WTC11 (cell line): ENCODE measurements at regions not wholly inside any gene's neighbourhood (a gene's known extent, or its start where the extent isn't known, plus 50 kb on each side); places are given as distances from the start of the nearest gene placed in this dataset.

Experiments
- ATAC-seq: fragments of 200-7000 bp; cut with Tn5 transposase; 2 replicates; pipeline ENCODE4 v1.10.0; 2021; ENCODE audit warnings: mild to moderate bottlenecking, moderate library complexity
- CTCF ChIA-PET: fragments of 300-600 bp; sonication (Branson Sonifier 250); formaldehyde crosslinking; loops from one replicate; lab custom pipeline; 2021; ENCODE audit warnings: antibody characterized with exemption; lab: Charles Lee
- POLR2A ChIA-PET: fragments of 350-600 bp; sonication (Branson Sonifier 250); formaldehyde crosslinking; loops from one replicate; lab custom pipeline; 2021; ENCODE audit warnings: antibody characterized with exemption; lab: Charles Lee
- DNase-seq: peaks from one replicate; pipeline ENCODE4 v3.0.0; 2021; ENCODE audit warnings: low spot score
- H3K27ac Mint-ChIP-seq: 2 replicates; pipeline ENCODE4 v1.8.0; 2021; ENCODE audit warnings: mixed read lengths
- H3K27me3 Mint-ChIP-seq: 2 replicates; pipeline ENCODE4 v1.8.0; 2021; ENCODE audit warnings: low read depth, mild to moderate bottlenecking, moderate library complexity, mixed read lengths
- H3K36me3 Mint-ChIP-seq: 2 replicates; pipeline ENCODE4 v1.8.0; 2021; ENCODE audit warnings: mixed read lengths
- H3K4me1 Mint-ChIP-seq: 2 replicates; pipeline ENCODE4 v1.8.0; 2022; ENCODE audit warnings: mixed read lengths
- H3K4me3 Mint-ChIP-seq: 2 replicates; pipeline ENCODE4 v1.8.0; 2021; ENCODE audit warnings: mild to moderate bottlenecking, moderate library complexity, mixed read lengths
- H3K9me3 Mint-ChIP-seq: 2 replicates; pipeline ENCODE4 v1.8.0; 2021; ENCODE audit warnings: mixed read lengths
- CREM ChIP-seq: sonication (generic); formaldehyde crosslinking; IDR thresholded peaks from 2 replicates; pipeline ENCODE4 v1.8.1; 2022; ENCODE audit warnings: mild to moderate bottlenecking, missing genetic modification reagents, moderate library complexity
- E2F1 ChIP-seq: sonication (generic); formaldehyde crosslinking; IDR thresholded peaks from 2 replicates; pipeline ENCODE4 v1.8.0; 2022; ENCODE audit warnings: mild to moderate bottlenecking, missing genetic modification reagents
- E2F4 ChIP-seq: sonication (generic); formaldehyde crosslinking; IDR thresholded peaks from 2 replicates; pipeline ENCODE4 v1.8.1; 2022; ENCODE audit warnings: low read depth, mild to moderate bottlenecking, moderate library complexity, missing genetic modification reagents, borderline replicate concordance
- E2F5 ChIP-seq: sonication (generic); formaldehyde crosslinking; IDR thresholded peaks from 2 replicates; pipeline ENCODE4 v1.8.1; 2022; ENCODE audit warnings: mild to moderate bottlenecking, moderate library complexity, missing genetic modification reagents
- EMX1 ChIP-seq: fragments of 250-450 bp; sonication (Bioruptor Pico); IDR thresholded peaks from 2 replicates; pipeline ENCODE4 v1.8.0; 2021; ENCODE audit warnings: mild to moderate bottlenecking
- ERG ChIP-seq: fragments of 250-450 bp; sonication (Bioruptor Pico); IDR thresholded peaks from 2 replicates; pipeline ENCODE4 v1.8.0; 2021; ENCODE audit warnings: mild to moderate bottlenecking
- FOXP4 ChIP-seq: sonication (generic); formaldehyde crosslinking; IDR thresholded peaks from 2 replicates; pipeline ENCODE4 v1.8.0; 2022; ENCODE audit warnings: mild to moderate bottlenecking, missing genetic modification reagents
- IRF2 ChIP-seq: sonication (generic); formaldehyde crosslinking; IDR thresholded peaks from 2 replicates; pipeline ENCODE4 v1.8.0; 2022; ENCODE audit warnings: low read depth, missing genetic modification reagents, borderline replicate concordance
- KAT7 ChIP-seq: sonication (generic); formaldehyde crosslinking; IDR thresholded peaks from 2 replicates; pipeline ENCODE4 v1.8.1; 2023; ENCODE audit warnings: missing genetic modification reagents, mild to moderate bottlenecking, borderline replicate concordance
- MAX ChIP-seq: sonication (generic); formaldehyde crosslinking; IDR thresholded peaks from 2 replicates; pipeline ENCODE4 v1.8.0; 2022; ENCODE audit warnings: mild to moderate bottlenecking, missing genetic modification reagents
- MXD4 ChIP-seq: fragments of 250-450 bp; sonication (Bioruptor Pico); IDR thresholded peaks from 2 replicates; pipeline ENCODE4 v1.8.0; 2021; ENCODE audit warnings: mild to moderate bottlenecking, moderate library complexity, borderline replicate concordance
- NR3C1 ChIP-seq: sonication (generic); formaldehyde crosslinking; conservative IDR thresholded peaks from 2 replicates; pipeline ENCODE4 v1.8.1; 2023; ENCODE audit warnings: low read depth, mild to moderate bottlenecking, missing genetic modification reagents
- PREB ChIP-seq: sonication (generic); formaldehyde crosslinking; IDR thresholded peaks from 2 replicates; pipeline ENCODE4 v1.8.1; 2022; ENCODE audit warnings: mild to moderate bottlenecking, missing genetic modification reagents, moderate library complexity, borderline replicate concordance
- RELA ChIP-seq: sonication (generic); formaldehyde crosslinking; IDR thresholded peaks from 2 replicates; pipeline ENCODE4 v1.8.1; 2022; ENCODE audit warnings: missing genetic modification reagents, mild to moderate bottlenecking, borderline replicate concordance
- TCF7 ChIP-seq: sonication (generic); formaldehyde crosslinking; IDR thresholded peaks from 2 replicates; pipeline ENCODE4 v1.8.0; 2022; ENCODE audit warnings: mild to moderate bottlenecking, low read depth, missing genetic modification reagents, moderate library complexity
- TP53 ChIP-seq: sonication (generic); formaldehyde crosslinking; IDR thresholded peaks from 2 replicates; pipeline ENCODE4 v1.8.1; 2023; ENCODE audit warnings: mild to moderate bottlenecking, missing genetic modification reagents
- USF1 ChIP-seq: sonication (generic); formaldehyde crosslinking; IDR thresholded peaks from 2 replicates; pipeline ENCODE4 v1.8.0; 2022; ENCODE audit warnings: mild to moderate bottlenecking, missing genetic modification reagents
- ZNF121 ChIP-seq: sonication (generic); formaldehyde crosslinking; IDR thresholded peaks from 2 replicates; pipeline ENCODE4 v1.8.0; 2023; ENCODE audit warnings: missing genetic modification reagents
- ZNF425 ChIP-seq: fragments of 250-450 bp; sonication (Bioruptor Pico); conservative IDR thresholded peaks from 2 replicates; pipeline ENCODE4 v1.9.0; 2021; ENCODE audit warnings: mild to moderate bottlenecking

- no peak overlapping the region for H3K27ac Mint-ChIP-seq
- peaks cover 51% of the 10 kb centered on the region for H3K27me3 Mint-ChIP-seq
- ChIA-PET POLR2A (interaction anchor here (0.7 kb wide), 1 partner anchor 613 kb away, joined by 3 read pairs; no protein-coding TSS in a partner anchor), CTCF (interaction anchor here (0.9 to 2.5 kb wide), 3 partner anchors 17 to 612 kb away, joined by 3 to 10 read pairs (median 5); no protein-coding TSS in a partner anchor)
- DNase-seq (no peak), ATAC-seq (no peak)
- no peak overlapping the region for H3K4me3 Mint-ChIP-seq
- TF ChIP-seq RELA (CRISPR knock-in tag) (no peak), IRF2 (CRISPR knock-in tag) (no peak), E2F4 (no peak), TCF7 (CRISPR knock-in tag) (no peak), NR3C1 (no peak)
- H3K36me3 Mint-ChIP-seq, result no peaks in the 10 kb centered on the region
- H3K9me3 Mint-ChIP-seq, result peaks cover 11% of the 10 kb centered on the region
- no peaks in the 10 kb centered on the region for H3K4me1 Mint-ChIP-seq
These were observed 182.0 kb downstream of the SH3BP4 start for GRCh38 chr2:235133837-235134236.

GRCh38 chr2:235134420-235134819, 182.6 kb downstream of the SH3BP4 start:
- ChIA-PET POLR2A (no interaction called here), CTCF (interaction anchor here (0.6 to 2.5 kb wide), 4 partner anchors 9 to 612 kb away, joined by 3 to 10 read pairs (median 4); no protein-coding TSS in a partner anchor)
- ATAC-seq (no peak), DNase-seq (no peak)
- TF ChIP-seq RELA (CRISPR knock-in tag) (no peak), E2F5 (CRISPR knock-in tag) (no peak), ERG (CRISPR knock-in tag) (no peak), E2F1 (CRISPR knock-in tag) (no peak), KAT7 (CRISPR knock-in tag) (no peak), EMX1 (no peak), ZNF425 (no peak), TP53 (CRISPR knock-in tag) (no peak), MXD4 (CRISPR knock-in tag) (no peak)
- H3K27me3 Mint-ChIP-seq, result peaks cover 46% of the 10 kb centered on the region
- H3K27ac Mint-ChIP-seq, result no peak overlapping the region
- H3K4me1 Mint-ChIP-seq, result no peaks in the 10 kb centered on the region
- no peaks in the 10 kb centered on the region for H3K36me3 Mint-ChIP-seq
- H3K4me3 Mint-ChIP-seq, result no peak overlapping the region
- peaks cover 11% of the 10 kb centered on the region for H3K9me3 Mint-ChIP-seq

- no peak for ATAC-seq
- no peaks in the 10 kb centered on the region for H3K36me3 Mint-ChIP-seq
- H3K27ac Mint-ChIP-seq, result no peak overlapping the region
- no peak for DNase-seq
- CTCF ChIA-PET, result interaction anchor here (0.6 to 2.3 kb wide), 16 partner anchors 9 to 611 kb away, joined by 3 to 13 read pairs (median 4); no protein-coding TSS in a partner anchor
- peaks cover 45% of the 10 kb centered on the region for H3K27me3 Mint-ChIP-seq
- POLR2A ChIA-PET, result no interaction called here
- H3K9me3 Mint-ChIP-seq, result peaks cover 11% of the 10 kb centered on the region
- H3K4me3 Mint-ChIP-seq, result no peak overlapping the region
- H3K4me1 Mint-ChIP-seq, result no peaks in the 10 kb centered on the region
- TF ChIP-seq ZNF121 (CRISPR knock-in tag) (no peak), FOXP4 (CRISPR knock-in tag) (no peak), USF1 (CRISPR knock-in tag) (no peak), MAX (CRISPR knock-in tag) (no peak), CREM (CRISPR knock-in tag) (no peak), PREB (no peak), MXD4 (CRISPR knock-in tag) (no peak)
These were observed 183.6 kb downstream of the SH3BP4 start for GRCh38 chr2:235135195-235135965.
